Stimulated activated CD8-positive, alpha-beta memory T cell treated with anti-CD3 and anti-CD28 coated beads, Interleukin-2, amount 100 ng/mL, for 48 hours (primary cell): ENCODE measurements at regions not wholly inside any gene's neighbourhood (a gene's known extent, or its start where the extent isn't known, plus 50 kb on each side); places are given as distances from the start of the nearest gene placed in this dataset.

Source experiments
- DNase-seq, 2 donors: peaks; one replicate each; pipeline ENCODE4 v3.0.0-alpha.2; 2020; ENCODE audit warnings: low read depth in 2 of 2

- DNase-seq = no peak
Observed at GRCh38 chr17:34776456-34777443, 184.5 kb downstream of the CCT6B start.

- DNase-seq = no peak
Observed at GRCh38 chr17:34773036-34773435, 188.2 kb downstream of the CCT6B start.

- no peak for DNase-seq
Observed at GRCh38 chr17:34771891-34772290, 189.4 kb downstream of the CCT6B start.

GRCh38 chr17:34770586-34770985, 190.7 kb downstream of the CCT6B start:
- no peak for DNase-seq

GRCh38 chr17:34769899-34770298, 190.5 kb downstream of the TMEM132E start:
- no peak for DNase-seq

- no peak for DNase-seq
Observed at GRCh38 chr17:34769049-34769448, 189.7 kb downstream of the TMEM132E start.

GRCh38 chr17:34765291-34765690, 185.9 kb downstream of the TMEM132E start:
- DNase-seq = no peak

GRCh38 chr17:34764716-34765115, 185.3 kb downstream of the TMEM132E start:
- DNase-seq = no peak

GRCh38 chr17:34763728-34764665, 184.6 kb downstream of the TMEM132E start:
- DNase-seq = no peak

- DNase-seq = no peak
Observed at GRCh38 chr17:34762078-34762477, 182.7 kb downstream of the TMEM132E start.

- DNase-seq = no peak
Observed at GRCh38 chr17:34761646-34762045, 182.3 kb downstream of the TMEM132E start.

- no peak for DNase-seq
Observed at GRCh38 chr17:34760931-34761495, 181.6 kb downstream of the TMEM132E start.

GRCh38 chr17:34758718-34759117, 179.3 kb downstream of the TMEM132E start:
- DNase-seq = no peak

- DNase-seq = no peak
Observed at GRCh38 chr17:34758316-34758715, 178.9 kb downstream of the TMEM132E start.

- DNase-seq = no peak
Observed at GRCh38 chr17:34757611-34758010, 178.2 kb downstream of the TMEM132E start.

GRCh38 chr17:34757106-34757505, 177.7 kb downstream of the TMEM132E start:
- DNase-seq = no peak

GRCh38 chr17:34756637-34757021, 177.2 kb downstream of the TMEM132E start:
- DNase-seq = no peak

GRCh38 chr17:34755981-34756636, 176.7 kb downstream of the TMEM132E start:
- no peak for DNase-seq

GRCh38 chr17:34755371-34755770, 176.0 kb downstream of the TMEM132E start:
- DNase-seq = no peak

- no peak for DNase-seq
Observed at GRCh38 chr17:34750004-34750403, 170.6 kb downstream of the TMEM132E start.

GRCh38 chr17:34741967-34742366, 162.6 kb downstream of the TMEM132E start:
- no peak for DNase-seq
